HUES64 (cell line): ENCODE measurements at regions not wholly inside any gene's neighbourhood (a gene's known extent, or its start where the extent isn't known, plus 50 kb on each side); places are given as distances from the start of the nearest gene placed in this dataset.

ENCODE experiments used
- H3K27ac ChIP-seq: 2 replicates; pipeline ENCODE4 v1.7.0; 2013; ENCODE audit warnings: low read depth, low read length, inconsistent platforms
- H3K27me3 ChIP-seq: 2 replicates; pipeline ENCODE4 v1.6.1; 2013; ENCODE audit warnings: mild to moderate bottlenecking, low read length; ENCODE audit not compliant: insufficient read depth
- H3K36me3 ChIP-seq: 2 replicates; pipeline ENCODE4 v1.6.1; 2013; ENCODE audit warnings: mild to moderate bottlenecking, low read length; ENCODE audit not compliant: insufficient read depth
- H3K4me1 ChIP-seq: 2 replicates; pipeline ENCODE4 v1.6.1; 2013; ENCODE audit warnings: mild to moderate bottlenecking, low read length, moderate library complexity; ENCODE audit not compliant: insufficient read depth
- H3K4me3 ChIP-seq: 2 replicates; pipeline ENCODE4 v1.5.1; 2013; ENCODE audit warnings: mild to moderate bottlenecking, low read length, moderate library complexity
- H3K9ac ChIP-seq: 2 replicates; pipeline ENCODE4 v1.6.1; 2013; ENCODE audit warnings: mild to moderate bottlenecking, low read depth, low read length
- H3K9me3 ChIP-seq: 2 replicates; pipeline ENCODE4 v1.6.1; 2013; ENCODE audit warnings: low read depth, low read length; ENCODE audit not compliant: insufficient read depth
- WGBS: fragments of 150-250, 120-280 bp; methylation state at CpG from one replicate; pipeline ENCODE4 v1.1.7; 2013; ENCODE audit warnings: missing lambda C conversion rate; 5-methylcytosine and 5-hydroxymethylcytosine counted together

GRCh38 chr4:175916626-175917351 is 104.7 kb upstream of the GPM6A start:
- H3K9ac ChIP-seq: no peak overlapping the region
- no peaks in the 10 kb centered on the region for H3K27me3 ChIP-seq
- peaks cover 19% of the 10 kb centered on the region for H3K4me1 ChIP-seq
- H3K27ac ChIP-seq: no peak overlapping the region
- no peak overlapping the region for H3K4me3 ChIP-seq
- no peaks in the 10 kb centered on the region for H3K9me3 ChIP-seq
- no peaks in the 10 kb centered on the region for H3K36me3 ChIP-seq
- 89% methylated on average over 6 of the region's 6 CpGs for WGBS

- Histone ChIP-seq H3K36me3 (no peaks in the 10 kb centered on the region), H3K27me3 (no peaks in the 10 kb centered on the region), H3K9me3 (no peaks in the 10 kb centered on the region), H3K9ac (no peak overlapping the region), H3K4me1 (0 out of 2 replicates have a peak, but pooled peaks cover 8% of the 10 kb centered on the region), H3K27ac (no peak overlapping the region), H3K4me3 (no peak overlapping the region)
- 89% methylated on average over 5 of the region's 5 CpGs for WGBS
Measured at GRCh38 chr4:175927121-175927520, 115.1 kb upstream of the GPM6A start.

GRCh38 chr4:175929441-175929840 is 117.4 kb upstream of the GPM6A start:
- H3K9ac ChIP-seq: no peak overlapping the region
- H3K27me3 ChIP-seq: no peaks in the 10 kb centered on the region
- no peak overlapping the region for H3K4me3 ChIP-seq
- H3K27ac ChIP-seq: no peak overlapping the region
- no peaks in the 10 kb centered on the region for H3K9me3 ChIP-seq
- H3K4me1 ChIP-seq: peaks cover 8% of the 10 kb centered on the region; the same call in 1 of the 2 replicates
- WGBS: 100% methylated on average over 1 of the region's 3 CpGs
- no peaks in the 10 kb centered on the region for H3K36me3 ChIP-seq

- H3K4me1 ChIP-seq: peaks cover 8% of the 10 kb centered on the region; the same call in 1 of the 2 replicates
- no peaks in the 10 kb centered on the region for H3K27me3 ChIP-seq
- no peak overlapping the region for H3K4me3 ChIP-seq
- H3K9ac ChIP-seq: no peak overlapping the region
- H3K9me3 ChIP-seq: no peaks in the 10 kb centered on the region
- WGBS: 92% methylated on average over 2 of the region's 3 CpGs
- H3K36me3 ChIP-seq: no peaks in the 10 kb centered on the region
- H3K27ac ChIP-seq: no peak overlapping the region
Measured at GRCh38 chr4:175929932-175930331, 117.9 kb upstream of the GPM6A start.

- Histone ChIP-seq H3K9me3 (no peaks in the 10 kb centered on the region), H3K27ac (no peak overlapping the region), H3K36me3 (no peaks in the 10 kb centered on the region), H3K27me3 (no peaks in the 10 kb centered on the region), H3K4me1 (peaks cover 8% of the 10 kb centered on the region; the same call in 1 of the 2 replicates), H3K9ac (no peak overlapping the region), H3K4me3 (no peak overlapping the region)
Measured at GRCh38 chr4:175930471-175930870, 118.4 kb upstream of the GPM6A start.

- H3K4me1 ChIP-seq: peaks cover 8% of the 10 kb centered on the region; the same call in 1 of the 2 replicates
Measured at GRCh38 chr4:175932116-175932515, 120.1 kb upstream of the GPM6A start.

GRCh38 chr4:175934506-175934905 is 122.4 kb upstream of the GPM6A start:
- Histone ChIP-seq H3K36me3 (no peaks in the 10 kb centered on the region), H3K4me1 (peaks cover 8% of the 10 kb centered on the region; the same call in 1 of the 2 replicates), H3K9me3 (no peaks in the 10 kb centered on the region), H3K4me3 (no peak overlapping the region), H3K9ac (no peak overlapping the region), H3K27me3 (no peaks in the 10 kb centered on the region), H3K27ac (no peak overlapping the region)
- WGBS: 93% methylated on average over 2 of the region's 3 CpGs

More at GRCh38 chr4:175932116-175932515, 120.1 kb upstream of the GPM6A start:
- no peak overlapping the region for H3K9ac ChIP-seq
- H3K4me3 ChIP-seq: no peak overlapping the region
- H3K9me3 ChIP-seq: no peaks in the 10 kb centered on the region
- no peaks in the 10 kb centered on the region for H3K36me3 ChIP-seq
- no peak overlapping the region for H3K27ac ChIP-seq
- WGBS: 95% methylated on average over 9 of the region's 9 CpGs
- H3K27me3 ChIP-seq: no peaks in the 10 kb centered on the region

- H3K4me3 ChIP-seq: no peak overlapping the region
- H3K9ac ChIP-seq: no peak overlapping the region
- H3K27ac ChIP-seq: no peak overlapping the region
- no peaks in the 10 kb centered on the region for H3K27me3 ChIP-seq
- H3K9me3 ChIP-seq: no peaks in the 10 kb centered on the region
- peaks cover 7% of the 10 kb centered on the region; the same call in 1 of the 2 replicates for H3K4me1 ChIP-seq
- no peaks in the 10 kb centered on the region for H3K36me3 ChIP-seq
Measured at GRCh38 chr4:175935016-175935661, 123.1 kb upstream of the GPM6A start.

GRCh38 chr4:175944126-175944910 is 121.3 kb upstream of the WDR17 start:
- Histone ChIP-seq H3K27ac (no peak overlapping the region), H3K27me3 (no peaks in the 10 kb centered on the region), H3K4me1 (no peaks in the 10 kb centered on the region), H3K9ac (no peak overlapping the region), H3K36me3 (no peaks in the 10 kb centered on the region), H3K4me3 (no peak overlapping the region), H3K9me3 (no peaks in the 10 kb centered on the region)
- WGBS: 91% methylated on average over 9 of the region's 10 CpGs

- H3K9ac ChIP-seq: no peak overlapping the region
- H3K27me3 ChIP-seq: no peaks in the 10 kb centered on the region
- H3K9me3 ChIP-seq: no peaks in the 10 kb centered on the region
- H3K27ac ChIP-seq: no peak overlapping the region
- no peaks in the 10 kb centered on the region for H3K4me1 ChIP-seq
- 87% methylated on average over 6 of the region's 6 CpGs for WGBS
- no peaks in the 10 kb centered on the region for H3K36me3 ChIP-seq
- no peak overlapping the region for H3K4me3 ChIP-seq
Measured at GRCh38 chr4:175946472-175947116, 119.0 kb upstream of the WDR17 start.
